ENCODE measurements at regions not wholly inside any gene's neighbourhood (a gene's known extent, or its start where the extent isn't known, plus 50 kb on each side); places are given as distances from the start of the nearest gene placed in this dataset.

DNA sequence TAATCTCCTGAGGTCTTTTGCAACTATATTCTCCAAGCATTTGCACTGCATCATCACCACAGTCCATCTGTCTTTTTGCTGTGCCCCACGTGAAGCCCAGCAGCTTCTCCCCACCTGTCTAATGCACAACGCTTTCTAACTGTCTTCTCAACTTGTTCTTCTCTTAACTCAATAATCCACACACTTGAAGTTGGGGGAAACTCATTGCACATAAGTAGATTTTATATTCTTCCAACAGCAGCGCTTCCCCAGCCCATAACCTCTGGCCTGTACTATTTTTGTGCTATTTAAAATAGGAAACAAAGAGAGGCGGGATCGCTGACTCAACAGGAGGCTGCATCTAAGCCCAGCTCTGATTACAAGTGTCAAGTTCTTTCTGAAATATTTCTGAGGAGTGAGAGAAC is 226.7 kb downstream of the GXYLT1 start:
- no CpG with 5 or more reads among the region's 5 CpGs for WGBS (ENCODE audit: insufficient coverage, insufficient read length)
- DNase-seq (ENCODE audit: low read depth, low spot score): no peak
- H3K27ac ChIP-seq (ENCODE audit: low read length): no peak overlapping the region
- no peaks in the 10 kb centered on the region for H3K4me1 ChIP-seq (ENCODE audit: control insufficient read depth, insufficient read depth, low read length)
- H3K4me3 ChIP-seq (ENCODE audit: low read length): no peak overlapping the region
- no peaks in the 10 kb centered on the region for H3K36me3 ChIP-seq (ENCODE audit: control insufficient read depth, insufficient read depth, low read length)
- no peaks in the 10 kb centered on the region for H3K27me3 ChIP-seq (ENCODE audit: control insufficient read depth, insufficient read depth, low read length)
- no peaks in the 10 kb centered on the region for H3K9me3 ChIP-seq (ENCODE audit: control insufficient read depth, insufficient read depth, low read length)

DNA sequence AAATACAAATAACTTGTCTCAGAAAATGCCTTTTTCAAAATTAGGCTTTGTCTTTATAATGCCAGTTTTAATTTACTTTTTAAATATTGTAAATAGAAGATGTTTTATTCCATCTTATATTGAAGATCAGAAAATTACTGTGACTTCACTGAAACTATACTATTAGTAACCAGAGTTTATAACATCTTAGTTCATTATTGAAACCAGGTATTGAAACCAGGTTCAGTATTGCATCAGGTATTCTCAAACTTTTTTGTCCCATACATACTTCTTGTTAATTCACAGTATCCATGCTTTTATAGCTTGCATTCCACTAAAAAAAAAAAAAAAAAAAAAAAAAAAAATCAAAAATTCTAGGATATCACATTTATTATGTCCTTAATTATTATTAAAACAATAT is 227.5 kb downstream of the GXYLT1 start:
- H3K36me3 ChIP-seq (ENCODE audit: control insufficient read depth, insufficient read depth, low read length): no peaks in the 10 kb centered on the region
- H3K4me1 ChIP-seq (ENCODE audit: control insufficient read depth, insufficient read depth, low read length): no peaks in the 10 kb centered on the region
- H3K4me3 ChIP-seq (ENCODE audit: low read length): no peak overlapping the region
- no peak overlapping the region for H3K27ac ChIP-seq (ENCODE audit: low read length)
- H3K27me3 ChIP-seq (ENCODE audit: control insufficient read depth, insufficient read depth, low read length): no peaks in the 10 kb centered on the region
- no peak for DNase-seq (ENCODE audit: low read depth, low spot score)
- no peaks in the 10 kb centered on the region for H3K9me3 ChIP-seq (ENCODE audit: control insufficient read depth, insufficient read depth, low read length)

DNA sequence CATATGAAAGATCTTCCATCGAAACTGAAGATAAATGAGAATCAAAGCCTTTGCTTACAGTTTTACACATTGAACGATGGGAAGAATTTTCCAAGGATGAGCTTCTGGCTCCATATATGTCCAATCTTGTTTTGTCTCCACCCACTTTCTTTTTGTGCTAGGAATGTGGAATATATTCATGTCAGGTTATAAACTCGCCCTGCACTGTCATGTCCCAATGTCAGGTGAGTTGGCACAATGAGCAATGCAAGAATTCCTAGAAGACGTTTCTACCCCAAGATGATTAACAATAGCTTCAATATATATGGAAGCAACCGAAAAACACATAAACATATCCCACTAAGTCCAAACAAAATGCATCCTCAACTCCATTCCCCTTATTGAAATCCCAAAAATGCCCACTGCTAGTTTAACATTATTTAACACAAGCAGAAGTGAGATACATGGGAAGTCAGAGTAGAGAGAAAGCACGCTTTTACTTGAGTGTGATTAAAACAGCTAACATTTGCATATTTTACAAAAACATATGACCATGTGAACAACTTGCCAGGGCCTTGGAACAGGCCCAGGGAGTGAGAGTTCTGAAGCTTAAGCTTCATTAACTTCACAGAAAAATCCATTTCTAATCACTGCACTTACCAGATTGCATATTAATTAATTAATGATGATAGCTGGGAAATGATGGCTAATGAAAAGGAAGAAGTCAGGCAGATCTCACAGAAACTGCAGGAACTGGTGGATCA is 233.9 kb downstream of the GXYLT1 start:
- no peak for DNase-seq (ENCODE audit: low read depth, low spot score)
- no peaks in the 10 kb centered on the region for H3K36me3 ChIP-seq (ENCODE audit: control insufficient read depth, insufficient read depth, low read length)
- H3K27ac ChIP-seq (ENCODE audit: low read length): no peak overlapping the region
- 0 out of 2 replicates have a peak, but pooled peaks cover 1% of the 10 kb centered on the region for H3K27me3 ChIP-seq (ENCODE audit: control insufficient read depth, insufficient read depth, low read length)
- no peak overlapping the region for H3K4me3 ChIP-seq (ENCODE audit: low read length)
- WGBS (ENCODE audit: insufficient coverage, insufficient read length): no CpG with 5 or more reads among the region's 6 CpGs
- H3K4me1 ChIP-seq (ENCODE audit: control insufficient read depth, insufficient read depth, low read length): peaks cover 5% of the 10 kb centered on the region
- H3K9me3 ChIP-seq (ENCODE audit: control insufficient read depth, insufficient read depth, low read length): no peaks in the 10 kb centered on the region

DNA sequence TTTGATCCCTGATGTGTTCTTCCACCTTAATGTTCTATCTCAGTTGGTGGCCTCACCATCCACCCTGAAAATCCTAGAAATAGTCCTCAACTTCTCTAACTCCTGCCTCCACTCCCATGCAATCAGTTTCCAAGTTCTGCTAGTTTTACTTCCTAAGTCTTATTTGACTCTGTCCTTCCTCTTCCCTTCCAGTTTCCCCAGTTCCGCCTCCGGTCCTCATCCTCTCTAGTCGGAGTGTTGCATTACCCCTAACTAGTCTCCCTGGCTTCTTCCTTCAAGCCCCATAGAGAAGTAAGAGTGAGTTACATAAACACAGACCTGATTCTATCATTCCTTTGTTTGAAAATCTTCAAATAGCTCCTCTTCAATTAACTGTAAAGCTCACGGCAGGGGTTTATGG is 236.5 kb downstream of the GXYLT1 start:
- Histone ChIP-seq H3K27ac (ENCODE audit: low read length) (no peak overlapping the region), H3K36me3 (ENCODE audit: control insufficient read depth, insufficient read depth, low read length) (no peaks in the 10 kb centered on the region), H3K9me3 (ENCODE audit: control insufficient read depth, insufficient read depth, low read length) (no peaks in the 10 kb centered on the region), H3K4me3 (ENCODE audit: low read length) (no peak overlapping the region), H3K4me1 (ENCODE audit: control insufficient read depth, insufficient read depth, low read length) (peaks cover 6% of the 10 kb centered on the region), H3K27me3 (ENCODE audit: control insufficient read depth, insufficient read depth, low read length) (0 out of 2 replicates have a peak, but pooled peaks cover 1% of the 10 kb centered on the region)
- no CpG with 5 or more reads among the region's 4 CpGs for WGBS (ENCODE audit: insufficient coverage, insufficient read length)
- DNase-seq (ENCODE audit: low read depth, low spot score): no peak

DNA sequence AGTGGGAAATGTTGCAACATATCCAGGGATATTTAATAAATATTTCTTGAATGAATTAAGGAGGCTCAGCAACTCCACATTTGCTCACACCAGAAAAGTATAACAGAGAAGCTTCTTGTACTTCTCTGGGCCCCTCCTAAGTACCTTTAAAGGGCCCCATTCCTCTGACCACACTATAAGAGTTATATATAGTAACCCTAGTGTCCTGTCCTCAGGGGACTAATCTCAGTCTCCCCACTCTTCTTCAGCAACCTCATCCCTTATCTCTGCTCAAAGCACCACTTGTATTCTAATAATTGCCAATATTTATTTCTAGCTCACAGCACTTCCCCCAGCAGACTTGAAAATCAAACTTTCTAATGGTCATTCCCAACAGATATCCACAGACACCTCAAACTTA is 237.1 kb downstream of the GXYLT1 start:
- 0 out of 2 replicates have a peak, but pooled peaks cover 1% of the 10 kb centered on the region for H3K27me3 ChIP-seq (ENCODE audit: control insufficient read depth, insufficient read depth, low read length)
- H3K36me3 ChIP-seq (ENCODE audit: control insufficient read depth, insufficient read depth, low read length): no peaks in the 10 kb centered on the region
- peaks cover 6% of the 10 kb centered on the region for H3K4me1 ChIP-seq (ENCODE audit: control insufficient read depth, insufficient read depth, low read length)
- H3K4me3 ChIP-seq (ENCODE audit: low read length): no peak overlapping the region
- H3K27ac ChIP-seq (ENCODE audit: low read length): no peak overlapping the region
- DNase-seq (ENCODE audit: low read depth, low spot score): no peak
- no peaks in the 10 kb centered on the region for H3K9me3 ChIP-seq (ENCODE audit: control insufficient read depth, insufficient read depth, low read length)

DNA sequence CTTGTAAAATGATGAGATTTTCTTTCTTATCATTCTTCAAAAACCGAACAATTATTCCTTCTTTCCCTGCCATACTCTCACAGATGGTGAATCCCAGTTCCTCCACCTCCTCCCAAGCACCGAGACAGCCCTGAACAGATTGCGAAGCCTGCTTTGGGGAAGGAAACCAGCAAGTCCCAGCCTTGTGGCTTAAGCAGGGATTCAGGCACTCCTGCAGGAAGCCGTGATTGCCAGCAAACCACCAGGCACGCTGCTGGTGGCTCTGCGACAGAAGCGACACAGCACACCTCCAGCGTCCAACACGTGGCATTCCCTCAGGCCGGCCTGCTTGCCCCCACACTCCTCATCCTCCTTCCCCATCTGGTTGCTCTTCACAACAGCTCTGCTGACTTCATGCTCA is 237.7 kb downstream of the GXYLT1 start:
- H3K27me3 ChIP-seq (ENCODE audit: control insufficient read depth, insufficient read depth, low read length): 0 out of 2 replicates have a peak, but pooled peaks cover 1% of the 10 kb centered on the region
- no peak overlapping the region for H3K4me3 ChIP-seq (ENCODE audit: low read length)
- H3K9me3 ChIP-seq (ENCODE audit: control insufficient read depth, insufficient read depth, low read length): no peaks in the 10 kb centered on the region
- peaks cover 6% of the 10 kb centered on the region for H3K4me1 ChIP-seq (ENCODE audit: control insufficient read depth, insufficient read depth, low read length)
- H3K27ac ChIP-seq (ENCODE audit: low read length): no peak overlapping the region
- no peaks in the 10 kb centered on the region for H3K36me3 ChIP-seq (ENCODE audit: control insufficient read depth, insufficient read depth, low read length)
- no CpG with 5 or more reads among the region's 10 CpGs for WGBS (ENCODE audit: insufficient coverage, insufficient read length)
- no peak for DNase-seq (ENCODE audit: low read depth, low spot score)

DNA sequence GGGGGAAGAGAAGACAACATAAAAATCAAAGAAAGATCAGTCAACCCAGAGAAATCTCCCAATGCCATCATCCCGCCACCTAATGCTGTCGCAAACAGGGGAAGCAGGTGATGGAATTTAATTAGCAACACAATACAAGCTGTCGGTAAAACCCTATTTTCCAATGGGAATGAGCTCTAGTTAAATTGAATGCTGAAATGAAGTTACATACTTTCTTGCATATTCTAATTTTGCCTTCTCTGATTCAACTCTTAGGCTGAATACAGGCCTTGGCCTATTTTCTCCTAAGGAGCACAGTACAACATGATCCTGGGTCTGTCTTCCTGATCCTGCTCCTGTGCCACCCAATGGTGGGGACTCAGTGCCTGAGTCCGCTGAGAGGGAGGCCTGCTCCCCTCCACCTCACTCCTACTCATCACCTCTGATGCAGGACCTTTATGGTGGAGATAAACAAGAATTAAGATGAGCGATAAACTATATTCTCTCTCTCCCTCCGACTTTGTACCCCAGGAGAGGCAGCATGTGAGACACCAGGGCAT is 238.8 kb downstream of the GXYLT1 start:
- no peaks in the 10 kb centered on the region for H3K27me3 ChIP-seq (ENCODE audit: control insufficient read depth, insufficient read depth, low read length)
- H3K4me1 ChIP-seq (ENCODE audit: control insufficient read depth, insufficient read depth, low read length): peaks cover 6% of the 10 kb centered on the region
- WGBS (ENCODE audit: insufficient coverage, insufficient read length): no CpG with 5 or more reads among the region's 6 CpGs
- no peaks in the 10 kb centered on the region for H3K9me3 ChIP-seq (ENCODE audit: control insufficient read depth, insufficient read depth, low read length)
- H3K27ac ChIP-seq (ENCODE audit: low read length): no peak overlapping the region
- H3K4me3 ChIP-seq (ENCODE audit: low read length): no peak overlapping the region
- no peaks in the 10 kb centered on the region for H3K36me3 ChIP-seq (ENCODE audit: control insufficient read depth, insufficient read depth, low read length)
- no peak for DNase-seq (ENCODE audit: low read depth, low spot score)

DNA sequence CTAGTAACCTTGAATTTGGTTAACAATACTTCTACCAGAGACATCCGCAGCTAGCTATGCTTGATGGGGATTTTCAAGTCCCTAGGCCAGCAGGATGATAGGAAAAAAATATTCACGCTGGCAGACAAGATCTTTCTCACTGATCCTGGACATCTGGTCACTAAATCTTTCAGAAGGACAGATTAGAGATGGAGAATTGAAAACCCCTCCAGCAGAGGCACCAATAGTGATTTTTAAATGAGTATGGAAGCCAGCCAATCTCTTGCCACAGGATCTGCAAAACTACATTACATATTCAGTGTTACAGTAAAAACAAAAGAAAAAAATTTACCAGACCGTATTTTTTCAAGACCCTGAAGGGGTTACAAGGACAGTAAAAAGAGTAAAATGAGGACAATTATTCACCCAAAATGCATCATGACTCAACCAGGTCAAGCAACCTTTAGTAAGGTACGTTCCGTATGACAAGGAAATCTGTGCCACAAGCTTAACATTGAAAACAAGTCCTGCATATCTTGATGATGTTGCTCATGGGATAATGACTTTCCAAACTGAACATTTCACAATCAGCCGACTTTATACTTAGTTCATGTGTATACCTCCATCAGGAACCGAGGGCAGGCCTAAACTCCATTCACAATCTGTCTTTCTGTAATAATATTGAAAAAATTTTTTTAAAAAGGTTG is 239.5 kb downstream of the GXYLT1 start:
- Histone ChIP-seq H3K4me3 (ENCODE audit: low read length) (no peak overlapping the region), H3K36me3 (ENCODE audit: control insufficient read depth, insufficient read depth, low read length) (no peaks in the 10 kb centered on the region), H3K9me3 (ENCODE audit: control insufficient read depth, insufficient read depth, low read length) (no peaks in the 10 kb centered on the region), H3K27ac (ENCODE audit: low read length) (no peak overlapping the region), H3K4me1 (ENCODE audit: control insufficient read depth, insufficient read depth, low read length) (peaks cover 6% of the 10 kb centered on the region), H3K27me3 (ENCODE audit: control insufficient read depth, insufficient read depth, low read length) (no peaks in the 10 kb centered on the region)
- WGBS (ENCODE audit: insufficient coverage, insufficient read length): no CpG with 5 or more reads among the region's 7 CpGs
- no peak for DNase-seq (ENCODE audit: low read depth, low spot score)

DNA sequence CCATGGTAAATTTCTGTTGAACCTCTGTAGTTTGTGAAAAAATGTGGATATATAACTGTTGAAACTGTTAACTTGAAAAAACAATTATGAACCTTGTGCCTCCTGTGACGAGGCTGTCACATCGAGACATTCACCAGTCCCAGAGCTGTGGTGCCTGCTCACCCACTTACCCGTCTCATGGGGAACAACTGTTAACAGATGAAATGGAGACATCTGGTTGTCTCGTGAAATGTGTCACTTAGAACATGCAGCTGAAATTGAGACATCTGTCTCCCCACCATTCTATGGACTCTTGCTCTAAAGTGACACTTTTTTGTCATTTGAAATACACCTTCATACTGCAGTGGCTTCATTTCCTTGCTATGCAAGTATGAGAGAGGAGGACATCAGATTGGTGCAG is 240.6 kb downstream of the GXYLT1 start:
- no CpG with 5 or more reads among the region's 4 CpGs for WGBS (ENCODE audit: insufficient coverage, insufficient read length)
- Histone ChIP-seq H3K4me3 (ENCODE audit: low read length) (no peak overlapping the region), H3K9me3 (ENCODE audit: control insufficient read depth, insufficient read depth, low read length) (no peaks in the 10 kb centered on the region)

DNA sequence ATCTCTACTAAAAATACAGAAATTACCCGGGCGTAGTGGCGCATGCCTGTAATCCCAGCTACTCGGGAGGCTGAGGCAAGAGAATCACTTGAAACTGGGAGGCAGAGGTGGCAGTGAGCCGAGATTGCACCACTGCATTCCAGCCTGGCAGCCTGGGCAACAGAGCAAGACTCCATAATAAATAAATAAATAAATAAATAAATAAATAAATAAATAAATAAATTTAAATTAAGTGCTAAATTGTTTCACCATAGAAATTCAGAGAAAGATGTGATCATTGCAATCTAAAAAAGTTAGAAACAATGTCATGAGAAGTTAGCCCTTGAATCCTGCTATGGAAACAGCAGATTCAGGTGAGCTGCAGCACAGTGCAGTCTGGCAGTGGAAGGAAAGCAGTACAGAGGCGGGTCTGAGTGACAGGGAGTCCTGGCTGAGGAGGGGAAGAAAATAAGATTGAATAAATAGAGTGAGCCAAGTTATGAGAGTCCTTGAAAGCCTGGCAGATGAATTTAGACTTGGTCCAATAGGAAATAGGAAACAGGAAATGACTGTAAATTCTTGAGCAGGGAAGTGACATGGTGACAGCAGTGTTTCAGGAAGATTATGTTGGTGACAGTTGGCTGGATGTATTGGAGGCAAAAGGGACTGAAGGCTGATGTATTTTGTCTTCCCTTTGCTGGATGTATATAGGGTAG is 241.5 kb downstream of the GXYLT1 start:
- peaks cover 6% of the 10 kb centered on the region for H3K4me1 ChIP-seq (ENCODE audit: control insufficient read depth, insufficient read depth, low read length)
- no peak for DNase-seq (ENCODE audit: low read depth, low spot score)
- no peaks in the 10 kb centered on the region for H3K27me3 ChIP-seq (ENCODE audit: control insufficient read depth, insufficient read depth, low read length)
- no peaks in the 10 kb centered on the region for H3K36me3 ChIP-seq (ENCODE audit: control insufficient read depth, insufficient read depth, low read length)
- H3K4me3 ChIP-seq (ENCODE audit: low read length): no peak overlapping the region
- no peak overlapping the region for H3K27ac ChIP-seq (ENCODE audit: low read length)
- WGBS (ENCODE audit: insufficient coverage, insufficient read length): no CpG with 5 or more reads among the region's 6 CpGs
- no peaks in the 10 kb centered on the region for H3K9me3 ChIP-seq (ENCODE audit: control insufficient read depth, insufficient read depth, low read length)

More for the DNA sequence above, 240.6 kb downstream of the GXYLT1 start:
- no peaks in the 10 kb centered on the region for H3K36me3 ChIP-seq (ENCODE audit: control insufficient read depth, insufficient read depth, low read length)
- H3K4me1 ChIP-seq (ENCODE audit: control insufficient read depth, insufficient read depth, low read length): peaks cover 6% of the 10 kb centered on the region
- no peaks in the 10 kb centered on the region for H3K27me3 ChIP-seq (ENCODE audit: control insufficient read depth, insufficient read depth, low read length)
- no peak overlapping the region for H3K27ac ChIP-seq (ENCODE audit: low read length)
- no peak for DNase-seq (ENCODE audit: low read depth, low spot score)
